Spleen (tissue), 11 donors: ENCODE measurements at regions not wholly inside any gene's neighbourhood (a gene's known extent, or its start where the extent isn't known, plus 50 kb on each side); places are given as distances from the start of the nearest gene placed in this dataset.

Experiments used
- DNase-seq: peaks from one replicate; pipeline ENCODE4 v3.0.0-alpha.2; 2020
- H3K27ac ChIP-seq, 8 donors: fragments of 200-600 bp; sonication (generic) in 7 of 8; 1 replicate in 4 of 8; 2 replicates in 4 of 8; pipeline versions ENCODE4 v1.5.0 to v1.8.0; 2016 to 2021; ENCODE audit warnings: inconsistent platforms in 4 of 8, mild to moderate bottlenecking in 4 of 8, moderate library complexity in 1 of 8
- H3K27me3 ChIP-seq, 7 donors: fragments of 200-600 bp; sonication (generic) in 6 of 7; replicated peaks in 1 of 7; 1 replicate in 4 of 7; 2 replicates in 3 of 7; pipeline versions ENCODE4 v1.5.0 to v1.8.0; 2016 to 2021; ENCODE audit warnings: inconsistent platforms in 3 of 7, mild to moderate bottlenecking in 1 of 7
- H3K36me3 ChIP-seq, 6 donors: fragments of 200-600 bp; sonication (generic) in 5 of 6; 1 replicate in 4 of 6; 2 replicates in 2 of 6; pipeline versions ENCODE4 v1.5.0 to v1.8.0; 2016 to 2021; ENCODE audit warnings: inconsistent platforms in 2 of 6
- H3K4me1 ChIP-seq, 6 donors: fragments of 200-600 bp; sonication (generic) in 5 of 6; 1 replicate in 3 of 6; 2 replicates in 3 of 6; pipeline versions ENCODE4 v1.5.0 to v1.8.0; 2016 to 2021; ENCODE audit warnings: inconsistent platforms in 3 of 6
- H3K4me3 ChIP-seq, 8 donors: fragments of 200-600 bp; sonication (generic) in 7 of 8; 1 replicate in 4 of 8; 2 replicates in 4 of 8; pipeline versions ENCODE4 v1.5.0 to v1.8.0; 2016 to 2021; ENCODE audit warnings: inconsistent platforms in 4 of 8, mild to moderate bottlenecking in 4 of 8, moderate library complexity in 2 of 8
- H3K9me3 ChIP-seq, 8 donors: fragments of 200-600 bp; sonication (generic) in 7 of 8; 1 replicate in 4 of 8; 2 replicates in 4 of 8; pipeline versions ENCODE4 v1.5.0 to v1.8.0; 2016 to 2021; ENCODE audit warnings: inconsistent platforms in 4 of 8
- POLR2A ChIP-seq, 3 donors: fragments of 450-650 bp; IDR thresholded peaks; one replicate each; pipeline ENCODE4 v1.5.1; 2017; ENCODE audit warnings: antibody characterized with exemption in 3 of 3, mild to moderate bottlenecking in 1 of 3
- POLR2AphosphoS5 ChIP-seq, 3 donors: sonication (generic); formaldehyde crosslinking; IDR thresholded peaks; one replicate each; pipeline ENCODE4 v1.5.1; 2017; ENCODE audit warnings: antibody characterized with exemption in 3 of 3
- WGBS, 5 donors: extraction: QIAGEN DNeasy Blood & Tissue Kit in 3 of 5; methylation state at CpG; one replicate each; pipeline versions ENCODE4 v1.1.5 to v1.1.7; 2013 to 2018; 5-methylcytosine and 5-hydroxymethylcytosine counted together
- intact Hi-C: fragments of 100-400 bp; cut with DNase I; formaldehyde crosslinking; loops from one replicate; pipeline ENCODE4 v1.15.0; 2023; ENCODE audit warnings: low total_unique reads
- TF ChIP-seq, protein P1 (sequence below), 11 experiments: fragments of 200-600 bp in 7 of 11; fragments of 450-650 bp in 4 of 11; sonication (generic) in 4 of 11; IDR thresholded peaks in 8 of 11; conservative IDR thresholded peaks in 3 of 11; 1 replicate in 7 of 11; 2 replicates in 4 of 11; pipeline versions ENCODE4 v1.4.0 to v1.8.0; 2016 to 2021; ENCODE audit warnings: antibody characterized with exemption in 11 of 11, inconsistent platforms in 4 of 11, mild to moderate bottlenecking in 1 of 11
- donor health status: healthy with polysubstance abuse.
- donor health status: DM: no; HTN: no; CAD: no; lungs with moderate emphysema.
- donor health status: DM: no; HTN: no; CAD: no.
- donor health status: Bipolar disorder and iron deficiency.
- donor health status: healthy.
- donor health status: DM: no; HTN: no; CAD: no.
- donor health status: DM: yes; HTN: yes; CAD: no.

DNA sequence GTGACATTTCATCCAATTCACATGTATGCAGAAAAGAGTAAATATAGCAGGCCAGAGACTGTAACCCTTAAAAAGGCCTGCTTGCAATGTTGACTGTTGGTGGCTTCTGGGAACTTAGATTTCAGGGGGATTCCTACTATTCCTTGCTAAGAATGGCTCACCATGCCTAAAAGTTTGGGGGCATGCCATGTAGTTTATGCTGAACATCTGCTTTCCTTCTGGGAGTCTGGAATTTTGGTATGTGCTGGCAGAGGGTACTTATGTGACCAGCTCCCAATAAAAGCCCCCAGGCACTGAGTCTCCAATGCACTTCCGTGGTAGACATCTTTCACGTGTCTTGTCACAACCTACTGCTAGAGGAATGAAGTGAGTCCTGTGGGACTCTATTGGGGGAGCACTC lies 88.4 kb upstream of the PCDH8 start:
- 72 to 87% (median 83%) methylated on average over 2 of the region's 2 CpGs for WGBS, 5 donors
- no peaks in the 10 kb centered on the region for H3K4me1 ChIP-seq
- H3K4me3 ChIP-seq, result no peak overlapping the region
- TF ChIP-seq POLR2A (IDR thresholded peaks at IDR 0.05), result no peak
- TF ChIP-seq POLR2AphosphoS5 (IDR thresholded peaks at IDR 0.05), result no peak
- TF ChIP-seq, protein P1, sequence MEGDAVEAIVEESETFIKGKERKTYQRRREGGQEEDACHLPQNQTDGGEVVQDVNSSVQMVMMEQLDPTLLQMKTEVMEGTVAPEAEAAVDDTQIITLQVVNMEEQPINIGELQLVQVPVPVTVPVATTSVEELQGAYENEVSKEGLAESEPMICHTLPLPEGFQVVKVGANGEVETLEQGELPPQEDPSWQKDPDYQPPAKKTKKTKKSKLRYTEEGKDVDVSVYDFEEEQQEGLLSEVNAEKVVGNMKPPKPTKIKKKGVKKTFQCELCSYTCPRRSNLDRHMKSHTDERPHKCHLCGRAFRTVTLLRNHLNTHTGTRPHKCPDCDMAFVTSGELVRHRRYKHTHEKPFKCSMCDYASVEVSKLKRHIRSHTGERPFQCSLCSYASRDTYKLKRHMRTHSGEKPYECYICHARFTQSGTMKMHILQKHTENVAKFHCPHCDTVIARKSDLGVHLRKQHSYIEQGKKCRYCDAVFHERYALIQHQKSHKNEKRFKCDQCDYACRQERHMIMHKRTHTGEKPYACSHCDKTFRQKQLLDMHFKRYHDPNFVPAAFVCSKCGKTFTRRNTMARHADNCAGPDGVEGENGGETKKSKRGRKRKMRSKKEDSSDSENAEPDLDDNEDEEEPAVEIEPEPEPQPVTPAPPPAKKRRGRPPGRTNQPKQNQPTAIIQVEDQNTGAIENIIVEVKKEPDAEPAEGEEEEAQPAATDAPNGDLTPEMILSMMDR (IDR thresholded peaks at IDR 0.05 in 8 of 11, conservative IDR thresholded peaks at IDR 0.05 in 3 of 11), result no peak
- intact Hi-C loops, result no loop called here
- no peaks in the 10 kb centered on the region for H3K36me3 ChIP-seq
- H3K27ac ChIP-seq, result no peak overlapping the region
- DNase-seq, result no peak
- no peaks in the 10 kb centered on the region for H3K9me3 ChIP-seq
- peaks cover 0 to 15% (median 0%) of the 10 kb centered on the region in 7 donors for H3K27me3 ChIP-seq

DNA sequence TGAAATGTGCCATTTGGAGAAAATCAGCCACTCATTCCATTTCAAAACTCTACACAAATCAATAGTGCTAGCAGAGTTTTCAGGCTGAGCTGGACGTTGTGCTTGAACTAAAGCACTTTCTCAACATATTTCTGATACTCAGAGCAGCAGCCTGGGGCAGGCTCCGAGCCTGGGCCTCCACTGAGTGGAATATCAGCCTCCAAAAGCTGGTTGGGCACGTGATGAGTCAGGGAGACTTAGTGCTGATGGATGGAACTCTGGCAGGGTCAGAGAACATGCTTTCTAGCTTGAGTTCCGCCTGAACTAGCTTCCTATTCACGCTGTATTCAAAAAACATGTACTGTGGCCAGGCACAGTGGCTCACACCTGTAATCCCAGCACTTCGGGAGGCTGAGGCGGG lies 85.8 kb upstream of the PCDH8 start:
- WGBS, 5 donors, result 58 to 70% (median 69%) methylated on average over 5 to 7 of the region's 7 CpGs
- intact Hi-C loops, result no loop called here

DNA sequence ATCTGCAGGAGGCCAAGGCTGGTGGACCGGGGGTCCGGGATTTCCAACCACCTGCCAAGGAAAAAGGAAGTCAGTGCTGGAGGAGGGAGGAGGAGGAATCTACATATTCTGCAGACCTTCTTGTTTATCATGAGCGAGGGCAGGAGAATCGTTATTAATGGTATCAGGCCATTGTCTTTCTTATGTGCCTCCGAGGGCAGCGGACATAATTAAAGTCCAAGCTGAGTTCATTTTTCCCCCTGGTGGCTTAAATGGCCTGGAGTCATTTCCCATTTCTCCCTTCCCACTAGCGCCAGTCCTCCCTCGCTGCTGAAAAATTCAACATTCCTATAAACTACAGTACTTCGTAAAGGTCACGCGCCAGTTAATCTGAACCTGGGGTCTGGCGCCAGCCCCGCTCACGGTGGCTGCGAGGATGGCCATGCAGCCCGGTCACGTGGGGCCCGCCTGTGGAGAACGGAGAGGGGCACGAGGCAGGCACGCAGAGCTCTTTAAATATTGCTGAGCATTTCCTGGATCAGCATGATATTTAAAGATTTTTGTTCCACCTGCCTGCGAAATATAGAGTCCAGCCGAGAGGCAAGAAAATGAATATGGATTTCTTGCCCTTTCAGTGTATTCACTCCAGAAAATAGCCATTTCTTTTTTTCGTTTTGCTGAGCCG lies 85.2 kb upstream of the PCDH8 start:
- no peak overlapping the region for H3K4me3 ChIP-seq
- no peaks in the 10 kb centered on the region for H3K36me3 ChIP-seq
- no peak overlapping the region for H3K27ac ChIP-seq
- DNase-seq, result no peak
- no peaks in the 10 kb centered on the region for H3K4me1 ChIP-seq
- peaks cover 0 to 10% (median 0%) of the 10 kb centered on the region in 7 donors for H3K27me3 ChIP-seq
- TF ChIP-seq POLR2AphosphoS5 (IDR thresholded peaks at IDR 0.05) (no peak), POLR2A (IDR thresholded peaks at IDR 0.05) (no peak)
- TF ChIP-seq, protein P1 (IDR thresholded peaks at IDR 0.05 in 8 of 11, conservative IDR thresholded peaks at IDR 0.05 in 3 of 11), result no peak
- WGBS, 5 donors, result 83 to 88% (median 86%) methylated on average over 25 of the region's 25 CpGs
- H3K9me3 ChIP-seq, result no peaks in the 10 kb centered on the region
- intact Hi-C loops, result no loop called here

More for the DNA sequence above, 85.8 kb upstream of the PCDH8 start:
- H3K4me1 ChIP-seq, result no peaks in the 10 kb centered on the region
- H3K27ac ChIP-seq, result no peak overlapping the region
- no peak for DNase-seq
- no peaks in the 10 kb centered on the region for H3K9me3 ChIP-seq
- H3K36me3 ChIP-seq, result no peaks in the 10 kb centered on the region
- TF ChIP-seq, protein P1 (IDR thresholded peaks at IDR 0.05 in 8 of 11, conservative IDR thresholded peaks at IDR 0.05 in 3 of 11), result no peak
- TF ChIP-seq POLR2AphosphoS5 (IDR thresholded peaks at IDR 0.05) (no peak), POLR2A (IDR thresholded peaks at IDR 0.05) (no peak)
- no peak overlapping the region for H3K4me3 ChIP-seq
- H3K27me3 ChIP-seq, result peaks cover 0 to 15% (median 0%) of the 10 kb centered on the region in 7 donors

DNA sequence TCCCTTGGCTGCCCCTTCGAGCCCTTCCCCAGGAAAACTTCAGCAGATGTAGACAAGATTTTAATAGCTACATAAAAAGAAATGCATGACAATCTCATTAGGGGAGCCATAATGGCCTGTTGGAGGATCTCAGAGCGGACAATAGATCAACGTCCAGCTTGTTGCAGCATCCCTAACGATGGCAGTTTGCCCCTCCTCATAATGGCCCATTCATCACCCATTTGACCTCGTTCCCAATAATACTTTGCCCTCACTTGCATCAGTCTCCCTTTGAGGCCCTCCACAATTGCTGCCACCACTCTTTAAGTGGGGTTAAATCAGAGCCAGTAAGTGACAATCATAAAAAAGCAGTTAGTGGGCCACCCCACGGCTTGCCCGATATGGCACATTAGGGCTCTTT lies 84.7 kb upstream of the PCDH8 start:
- 64 to 87% (median 81%) methylated on average over 7 of the region's 7 CpGs for WGBS, 5 donors
- Histone ChIP-seq H3K4me1 (no peaks in the 10 kb centered on the region), H3K27ac (no peak overlapping the region), H3K4me3 (no peak overlapping the region), H3K9me3 (no peaks in the 10 kb centered on the region), H3K27me3 (peaks cover 0 to 10% (median 0%) of the 10 kb centered on the region in 7 donors), H3K36me3 (no peaks in the 10 kb centered on the region)
- intact Hi-C loops, result no loop called here
- DNase-seq, result no peak
- no peak for TF ChIP-seq POLR2A (IDR thresholded peaks at IDR 0.05)
- TF ChIP-seq POLR2AphosphoS5 (IDR thresholded peaks at IDR 0.05), result no peak
- TF ChIP-seq, protein P1 (IDR thresholded peaks at IDR 0.05 in 8 of 11, conservative IDR thresholded peaks at IDR 0.05 in 3 of 11), result no peak
